Tibial nerve (tissue), 3 donors: ENCODE measurements at regions not wholly inside any gene's neighbourhood (a gene's known extent, or its start where the extent isn't known, plus 50 kb on each side); places are given as distances from the start of the nearest gene placed in this dataset.

Experiments used
- POLR2A ChIP-seq, 2 donors: fragments of 450-650 bp; IDR thresholded peaks; one replicate each; pipeline ENCODE4 v1.6.1; 2017; ENCODE audit warnings: antibody characterized with exemption in 2 of 2, mild to moderate bottlenecking in 2 of 2, moderate library complexity in 2 of 2
- TF ChIP-seq, protein P1 (sequence below), 5 experiments: fragments of 200-600 bp in 3 of 5; fragments of 450-650 bp in 2 of 5; sonication (generic) in 3 of 5; IDR thresholded peaks; one replicate each; pipeline ENCODE4 v1.5.1; 2016 to 2019; ENCODE audit warnings: antibody characterized with exemption in 5 of 5, mild to moderate bottlenecking in 3 of 5, moderate library complexity in 2 of 5

DNA sequence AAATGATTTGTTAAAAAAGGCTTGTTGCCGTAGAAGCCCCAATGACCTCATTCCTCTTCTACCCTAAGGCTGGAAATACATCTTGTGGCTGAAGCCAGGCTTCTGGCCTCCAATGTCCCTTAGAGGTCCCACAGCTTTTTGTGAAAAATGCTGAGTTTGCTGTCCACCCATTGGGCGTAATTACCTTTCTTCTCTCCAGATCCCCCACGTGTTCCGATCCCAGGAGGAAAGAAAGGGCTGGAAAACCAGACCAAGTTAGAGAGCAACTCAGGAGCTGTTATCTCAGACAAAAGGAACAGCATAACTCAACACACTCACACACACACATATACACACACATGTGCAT lies 154.2 kb downstream of the MIAT start:
- no peak for TF ChIP-seq POLR2A (IDR thresholded peaks at IDR 0.05)
- TF ChIP-seq, protein P1, sequence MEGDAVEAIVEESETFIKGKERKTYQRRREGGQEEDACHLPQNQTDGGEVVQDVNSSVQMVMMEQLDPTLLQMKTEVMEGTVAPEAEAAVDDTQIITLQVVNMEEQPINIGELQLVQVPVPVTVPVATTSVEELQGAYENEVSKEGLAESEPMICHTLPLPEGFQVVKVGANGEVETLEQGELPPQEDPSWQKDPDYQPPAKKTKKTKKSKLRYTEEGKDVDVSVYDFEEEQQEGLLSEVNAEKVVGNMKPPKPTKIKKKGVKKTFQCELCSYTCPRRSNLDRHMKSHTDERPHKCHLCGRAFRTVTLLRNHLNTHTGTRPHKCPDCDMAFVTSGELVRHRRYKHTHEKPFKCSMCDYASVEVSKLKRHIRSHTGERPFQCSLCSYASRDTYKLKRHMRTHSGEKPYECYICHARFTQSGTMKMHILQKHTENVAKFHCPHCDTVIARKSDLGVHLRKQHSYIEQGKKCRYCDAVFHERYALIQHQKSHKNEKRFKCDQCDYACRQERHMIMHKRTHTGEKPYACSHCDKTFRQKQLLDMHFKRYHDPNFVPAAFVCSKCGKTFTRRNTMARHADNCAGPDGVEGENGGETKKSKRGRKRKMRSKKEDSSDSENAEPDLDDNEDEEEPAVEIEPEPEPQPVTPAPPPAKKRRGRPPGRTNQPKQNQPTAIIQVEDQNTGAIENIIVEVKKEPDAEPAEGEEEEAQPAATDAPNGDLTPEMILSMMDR (IDR thresholded peaks at IDR 0.05): no peak
